ENCODE measurements at regions not wholly inside any gene's neighbourhood (a gene's known extent, or its start where the extent isn't known, plus 50 kb on each side); places are given as distances from the start of the nearest gene placed in this dataset.

- Mint-ChIP-seq H3K36me3 (no peaks in the 10 kb centered on the region), H3K4me1 (no peaks in the 10 kb centered on the region), H3K9me3 (no peaks in the 10 kb centered on the region), H3K27ac (no peak overlapping the region), H3K4me3 (no peak overlapping the region)
- no peak for ATAC-seq
- DNase-seq (ENCODE audit: low spot score in 2 of 2), result no peak
Measured at GRCh38 chr1:199728345-199728744, 299.2 kb upstream of the NR5A2 start.

DNA sequence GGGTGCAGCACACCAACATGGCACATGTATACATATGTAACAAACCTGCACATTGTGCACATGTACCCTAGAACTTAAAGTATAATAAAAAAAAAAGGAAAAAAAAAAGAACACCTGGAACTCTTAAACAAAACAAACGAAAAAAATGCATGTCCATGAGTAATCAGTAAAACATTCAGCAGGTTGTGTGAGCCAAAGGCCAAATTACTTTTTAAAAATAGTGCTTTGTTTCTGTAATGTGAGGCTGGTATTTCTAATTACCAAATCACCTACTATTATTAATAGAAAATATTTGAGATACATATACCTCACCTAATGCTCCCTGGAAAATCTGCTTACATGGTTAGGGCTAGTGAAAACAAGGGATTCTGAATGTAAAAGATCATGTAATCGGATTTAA lies 294.4 kb upstream of the NR5A2 start:
- Mint-ChIP-seq H3K4me1 (no peaks in the 10 kb centered on the region), H3K27ac (no peak overlapping the region), H3K36me3 (no peaks in the 10 kb centered on the region), H3K4me3 (no peak overlapping the region), H3K9me3 (no peaks in the 10 kb centered on the region)
- ATAC-seq, result no peak
- DNase-seq (ENCODE audit: low spot score in 2 of 2), result no peak

GRCh38 chr1:199734186-199734585 lies 293.3 kb upstream of the NR5A2 start:
- no peaks in the 10 kb centered on the region for H3K4me1 Mint-ChIP-seq
- no peak overlapping the region for H3K27ac Mint-ChIP-seq
- H3K9me3 Mint-ChIP-seq, result no peaks in the 10 kb centered on the region
- DNase-seq (ENCODE audit: low spot score in 2 of 2) (no peak), ATAC-seq (no peak)
- H3K4me3 Mint-ChIP-seq, result no peak overlapping the region
- H3K36me3 Mint-ChIP-seq, result no peaks in the 10 kb centered on the region

DNA sequence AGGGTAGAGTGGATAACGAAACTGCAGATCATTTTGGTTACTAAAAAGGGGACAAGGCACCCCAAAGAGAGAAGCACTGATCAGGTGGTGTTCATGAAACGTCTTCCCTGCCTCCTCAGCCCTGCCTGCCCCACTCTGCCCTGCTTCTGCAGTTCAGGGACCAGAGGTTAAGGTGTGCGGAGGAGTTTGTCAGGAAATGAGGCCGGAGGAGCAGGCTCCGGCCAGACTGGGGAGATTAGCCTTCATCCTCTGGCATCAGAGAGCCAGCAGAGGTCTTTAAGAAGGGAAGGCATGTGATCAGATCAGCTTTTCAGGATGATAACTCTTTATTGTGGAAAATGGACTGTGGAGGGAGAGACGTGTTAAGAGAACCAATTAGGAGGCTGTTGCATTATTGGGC lies 291.9 kb upstream of the NR5A2 start:
- Mint-ChIP-seq H3K9me3 (no peaks in the 10 kb centered on the region), H3K36me3 (no peaks in the 10 kb centered on the region), H3K4me1 (no peaks in the 10 kb centered on the region), H3K27ac (no peak overlapping the region), H3K4me3 (no peak overlapping the region)
- DNase-seq (ENCODE audit: low spot score in 2 of 2) (no peak), ATAC-seq (no peak)

GRCh38 chr1:199736646-199737045 lies 290.9 kb upstream of the NR5A2 start:
- H3K4me3 Mint-ChIP-seq, result no peak overlapping the region
- H3K27ac Mint-ChIP-seq, result no peak overlapping the region
- DNase-seq (ENCODE audit: low spot score in 2 of 2), result no peak
- H3K4me1 Mint-ChIP-seq, result no peaks in the 10 kb centered on the region
- ATAC-seq, result no peak
- no peaks in the 10 kb centered on the region for H3K9me3 Mint-ChIP-seq
- H3K36me3 Mint-ChIP-seq, result no peaks in the 10 kb centered on the region

DNA sequence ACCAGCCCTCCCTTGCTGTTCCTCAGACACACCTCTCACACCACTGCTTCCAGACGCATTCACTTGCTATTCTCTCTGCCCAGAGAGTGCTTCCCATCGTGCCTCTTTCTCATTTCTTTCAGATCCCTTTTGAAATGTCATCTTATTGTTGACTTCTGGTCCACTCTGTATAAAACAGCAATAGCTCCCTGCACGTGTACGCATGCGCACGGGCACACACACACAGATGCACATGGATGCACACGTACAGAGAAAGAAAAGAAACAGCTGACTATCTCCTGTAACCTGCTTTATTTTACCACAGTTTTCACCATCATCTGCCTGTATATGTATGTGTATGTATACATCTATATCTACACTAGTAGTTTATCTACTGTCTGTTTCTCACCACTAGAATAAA lies 285.9 kb upstream of the NR5A2 start:
- DNase-seq (ENCODE audit: low spot score in 2 of 2), result no peak
- no peak overlapping the region for H3K27ac Mint-ChIP-seq
- no peaks in the 10 kb centered on the region for H3K4me1 Mint-ChIP-seq
- no peak overlapping the region for H3K4me3 Mint-ChIP-seq
- no peak for ATAC-seq
- H3K9me3 Mint-ChIP-seq, result no peaks in the 10 kb centered on the region
- no peaks in the 10 kb centered on the region for H3K36me3 Mint-ChIP-seq

GRCh38 chr1:199742547-199742946 lies 285.0 kb upstream of the NR5A2 start:
- peak; percentile 54 for ATAC-seq
- H3K36me3 Mint-ChIP-seq, result no peaks in the 10 kb centered on the region
- H3K27ac Mint-ChIP-seq, result no peak overlapping the region
- no peaks in the 10 kb centered on the region for H3K9me3 Mint-ChIP-seq
- no peaks in the 10 kb centered on the region for H3K4me1 Mint-ChIP-seq
- H3K4me3 Mint-ChIP-seq, result no peak overlapping the region
- DNase-seq (ENCODE audit: low spot score in 2 of 2), result no peak

GRCh38 chr1:199743227-199743626 lies 284.3 kb upstream of the NR5A2 start:
- Mint-ChIP-seq H3K9me3 (no peaks in the 10 kb centered on the region), H3K36me3 (no peaks in the 10 kb centered on the region), H3K27ac (no peak overlapping the region), H3K4me1 (no peaks in the 10 kb centered on the region), H3K4me3 (no peak overlapping the region)
- no peak for DNase-seq (ENCODE audit: low spot score in 2 of 2)
- ATAC-seq, result no peak

DNA sequence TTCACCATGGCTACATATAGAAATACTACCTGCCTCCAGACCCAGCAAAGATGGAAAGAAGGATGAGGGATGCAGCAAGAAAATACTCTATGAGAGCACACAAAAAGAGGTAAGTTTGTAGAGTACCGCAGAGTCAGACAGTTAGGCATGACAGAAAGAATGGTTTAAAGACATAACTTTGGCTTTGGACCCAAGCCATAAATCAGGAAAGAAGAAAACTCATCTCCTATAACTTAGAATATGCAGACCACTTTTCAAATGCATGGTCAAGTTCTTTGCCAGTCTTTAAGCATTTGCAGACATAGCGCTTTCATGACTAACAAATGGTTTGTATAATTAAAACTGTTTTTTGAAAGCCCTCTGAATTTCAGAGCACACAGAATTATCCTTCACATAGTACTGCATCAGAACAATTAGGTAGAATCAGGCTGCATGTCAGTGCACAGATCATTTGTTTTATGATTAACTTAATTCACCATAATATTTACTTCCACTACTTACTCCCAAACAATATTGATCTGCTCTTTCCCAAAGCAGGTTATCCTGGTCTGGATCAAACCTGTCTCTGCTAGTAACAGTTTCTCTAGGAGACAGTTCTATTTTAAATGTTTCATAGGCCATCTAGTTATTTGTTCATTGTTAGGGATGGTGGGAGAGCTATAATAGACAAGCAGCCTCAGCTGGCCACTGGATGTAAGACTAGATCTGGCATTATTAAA lies 280.7 kb upstream of the NR5A2 start:
- Mint-ChIP-seq H3K4me3 (no peak overlapping the region), H3K4me1 (no peaks in the 10 kb centered on the region), H3K27ac (no peak overlapping the region), H3K36me3 (no peaks in the 10 kb centered on the region), H3K9me3 (no peaks in the 10 kb centered on the region)
- DNase-seq (ENCODE audit: low spot score in 2 of 2), result no peak
- ATAC-seq, result no peak

GRCh38 chr1:199747984-199748383 lies 279.5 kb upstream of the NR5A2 start:
- ATAC-seq (no peak), DNase-seq (ENCODE audit: low spot score in 2 of 2) (no peak)
- H3K4me1 Mint-ChIP-seq, result no peaks in the 10 kb centered on the region
- H3K27ac Mint-ChIP-seq, result no peak overlapping the region
- H3K36me3 Mint-ChIP-seq, result no peaks in the 10 kb centered on the region
- no peak overlapping the region for H3K4me3 Mint-ChIP-seq
- H3K9me3 Mint-ChIP-seq, result peaks cover 2% of the 10 kb centered on the region

GRCh38 chr1:199751506-199751905 lies 276.0 kb upstream of the NR5A2 start:
- H3K27ac Mint-ChIP-seq, result no peak overlapping the region
- no peak overlapping the region for H3K4me3 Mint-ChIP-seq
- ATAC-seq (no peak), DNase-seq (ENCODE audit: low spot score in 2 of 2) (no peak)
- H3K9me3 Mint-ChIP-seq, result peaks cover 4% of the 10 kb centered on the region
- no peaks in the 10 kb centered on the region for H3K4me1 Mint-ChIP-seq
- H3K36me3 Mint-ChIP-seq, result no peaks in the 10 kb centered on the region

DNA sequence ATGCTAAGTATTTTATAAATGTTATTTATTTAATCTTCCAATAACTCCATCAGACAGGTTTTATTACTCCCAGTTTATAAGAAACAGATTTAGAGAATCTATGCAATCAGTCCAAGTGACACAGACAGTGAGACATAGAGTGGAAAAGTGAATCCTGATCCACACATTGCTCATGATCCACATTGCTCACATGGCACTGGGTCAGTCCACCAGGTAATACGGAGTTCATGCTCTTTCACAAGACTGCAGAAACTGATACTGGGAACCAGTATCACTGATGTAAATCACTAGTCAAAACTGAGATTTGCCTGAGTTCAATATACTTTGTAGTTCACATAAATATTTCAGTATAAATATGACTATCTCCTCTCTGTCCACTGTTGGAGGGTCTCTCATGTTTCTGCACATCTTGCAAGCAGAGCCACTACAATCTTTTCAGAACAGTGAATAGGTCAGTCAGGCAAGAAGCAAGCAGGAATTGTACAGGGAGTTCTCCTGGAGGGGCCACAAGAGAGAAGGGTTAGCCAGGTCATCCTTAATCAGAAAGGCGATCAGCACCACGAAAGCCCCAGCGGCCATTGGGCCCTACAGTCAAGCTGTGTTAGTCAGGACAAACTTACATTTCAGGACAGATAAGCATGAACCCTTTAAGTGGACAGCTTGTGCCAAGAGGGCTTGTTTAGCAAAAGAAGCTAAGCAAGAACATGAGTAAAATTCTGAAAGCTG lies 275.4 kb upstream of the NR5A2 start:
- Mint-ChIP-seq H3K36me3 (no peaks in the 10 kb centered on the region), H3K27ac (no peak overlapping the region), H3K9me3 (peaks cover 4% of the 10 kb centered on the region), H3K4me1 (no peaks in the 10 kb centered on the region), H3K4me3 (no peak overlapping the region)
- ATAC-seq, result no peak
- no peak for DNase-seq (ENCODE audit: low spot score in 2 of 2)

GRCh38 chr1:199752688-199753027 lies 274.9 kb upstream of the NR5A2 start:
- Mint-ChIP-seq H3K27ac (no peak overlapping the region), H3K9me3 (peaks cover 4% of the 10 kb centered on the region), H3K4me3 (no peak overlapping the region), H3K4me1 (no peaks in the 10 kb centered on the region), H3K36me3 (no peaks in the 10 kb centered on the region)
- ATAC-seq (no peak), DNase-seq (ENCODE audit: low spot score in 2 of 2) (no peak)

- Mint-ChIP-seq H3K4me3 (no peak overlapping the region), H3K4me1 (no peaks in the 10 kb centered on the region), H3K36me3 (no peaks in the 10 kb centered on the region), H3K9me3 (peaks cover 4% of the 10 kb centered on the region), H3K27ac (no peak overlapping the region)
- ATAC-seq, result no peak
- DNase-seq (ENCODE audit: low spot score in 2 of 2), result no peak
Measured at GRCh38 chr1:199753513-199753912, 274.0 kb upstream of the NR5A2 start.

DNA sequence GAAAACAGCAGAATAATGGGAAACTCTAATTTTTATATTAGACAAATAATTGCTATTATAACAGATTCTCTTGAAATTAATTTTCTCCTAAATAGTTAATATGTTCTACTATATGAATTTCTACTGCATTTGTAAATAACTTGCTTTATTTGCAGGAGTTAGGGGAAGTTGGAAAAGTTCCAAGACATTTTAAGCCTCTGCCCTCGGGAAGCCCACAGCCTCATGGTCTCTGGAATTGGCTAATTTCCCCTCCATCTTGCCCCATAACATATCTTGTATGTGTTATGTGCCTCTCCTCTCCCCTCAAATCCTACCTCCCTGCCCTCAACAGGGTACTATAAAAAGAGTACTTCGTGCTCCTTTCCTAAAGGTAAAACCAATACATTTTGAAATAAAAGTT lies 271.4 kb upstream of the NR5A2 start:
- Mint-ChIP-seq H3K9me3 (peaks cover 4% of the 10 kb centered on the region), H3K36me3 (no peaks in the 10 kb centered on the region), H3K4me3 (no peak overlapping the region), H3K4me1 (no peaks in the 10 kb centered on the region), H3K27ac (no peak overlapping the region)
- no peak for DNase-seq (ENCODE audit: low spot score in 2 of 2)
- no peak for ATAC-seq

GRCh38 chr1:199758626-199759255 lies 268.8 kb upstream of the NR5A2 start:
- Mint-ChIP-seq H3K36me3 (no peaks in the 10 kb centered on the region), H3K4me3 (no peak overlapping the region), H3K4me1 (no peaks in the 10 kb centered on the region), H3K9me3 (no peaks in the 10 kb centered on the region), H3K27ac (no peak overlapping the region)
- DNase-seq (ENCODE audit: low spot score in 2 of 2) (no peak), ATAC-seq (no peak)

All from stimulated activated effector memory CD8-positive, alpha-beta T cell treated with anti-CD3 and anti-CD28 coated beads, Interleukin-12 subunit alpha, Interleukin-12 subunit beta, amount 100 ng/mL, for 72 hours (primary cell).